ENCODE measurements at regions not wholly inside any gene's neighbourhood (a gene's known extent, or its start where the extent isn't known, plus 50 kb on each side); places are given as distances from the start of the nearest gene placed in this dataset.

DNA sequence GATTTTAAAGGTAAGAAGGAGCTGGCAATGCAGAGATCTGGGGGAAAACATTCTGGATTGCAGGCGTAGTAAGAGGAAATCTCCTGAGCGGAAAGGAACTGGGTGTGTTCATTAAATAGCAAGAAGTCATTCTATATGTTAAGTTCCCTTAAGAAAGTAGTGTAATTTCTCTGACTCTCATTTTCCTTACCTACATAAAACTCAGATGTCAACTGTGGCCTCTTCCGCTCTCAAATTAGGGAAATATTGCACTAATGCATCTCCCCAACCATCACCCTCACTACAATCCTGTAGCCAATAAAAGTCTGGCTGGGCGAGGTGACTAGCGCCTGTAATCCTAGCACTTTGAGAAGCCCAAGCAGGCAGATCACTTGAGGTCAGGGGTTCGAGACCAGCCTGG is 89.0 kb upstream of the CDC42EP3 start:
- TF ChIP-seq CTCF (IDR thresholded peaks at IDR 0.05) (no peak), POLR2A (IDR thresholded peaks at IDR 0.05) (no peak)

Data from esophagus squamous epithelium (tissue), 4 donors.